ENCODE measurements at regions not wholly inside any gene's neighbourhood (a gene's known extent, or its start where the extent isn't known, plus 50 kb on each side); places are given as distances from the start of the nearest gene placed in this dataset.
"Not testable (repeated sequence)": the region's sequence is repeated elsewhere in the genome, so short reads cannot be mapped to it uniquely, and the experiment has no call there.

DNA sequence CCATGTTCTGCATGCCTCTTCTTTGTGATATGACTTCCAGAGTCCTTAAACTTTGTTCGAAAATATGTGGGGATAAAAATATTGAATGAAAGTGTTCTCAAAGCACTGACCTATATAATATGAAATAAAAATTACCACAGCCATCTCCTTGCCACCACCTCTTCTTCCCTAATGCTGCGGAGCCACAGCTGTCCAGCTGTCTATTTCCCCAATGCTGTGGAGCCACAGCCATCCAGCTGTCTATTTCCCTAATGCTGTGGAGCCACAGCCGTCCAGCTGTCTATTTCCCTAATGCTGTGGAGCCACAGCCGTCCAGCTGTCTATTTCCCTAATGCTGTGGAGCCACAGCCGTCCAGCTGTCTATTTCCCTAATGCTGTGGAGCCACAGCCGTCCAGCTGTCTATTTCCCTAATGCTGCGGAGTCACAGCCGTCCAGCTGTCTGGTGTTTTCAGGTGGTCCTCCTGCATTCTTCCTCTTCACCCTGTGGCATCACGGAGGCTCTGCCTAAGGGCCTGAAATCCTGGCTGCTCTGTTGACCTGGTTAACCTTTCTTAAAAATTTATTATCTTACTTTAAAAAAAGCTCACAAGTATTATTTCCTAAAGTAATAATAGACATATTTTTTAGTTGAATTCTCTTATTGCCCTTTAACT, 266.1 kb upstream of the MEX3C start:
- no peak for DNase-seq

GRCh38 chr18:51478908-51479307, 281.4 kb upstream of the MEX3C start:
- no peak for DNase-seq

GRCh38 chr18:51479736-51480135, 282.3 kb upstream of the MEX3C start:
- no peak for DNase-seq

DNA sequence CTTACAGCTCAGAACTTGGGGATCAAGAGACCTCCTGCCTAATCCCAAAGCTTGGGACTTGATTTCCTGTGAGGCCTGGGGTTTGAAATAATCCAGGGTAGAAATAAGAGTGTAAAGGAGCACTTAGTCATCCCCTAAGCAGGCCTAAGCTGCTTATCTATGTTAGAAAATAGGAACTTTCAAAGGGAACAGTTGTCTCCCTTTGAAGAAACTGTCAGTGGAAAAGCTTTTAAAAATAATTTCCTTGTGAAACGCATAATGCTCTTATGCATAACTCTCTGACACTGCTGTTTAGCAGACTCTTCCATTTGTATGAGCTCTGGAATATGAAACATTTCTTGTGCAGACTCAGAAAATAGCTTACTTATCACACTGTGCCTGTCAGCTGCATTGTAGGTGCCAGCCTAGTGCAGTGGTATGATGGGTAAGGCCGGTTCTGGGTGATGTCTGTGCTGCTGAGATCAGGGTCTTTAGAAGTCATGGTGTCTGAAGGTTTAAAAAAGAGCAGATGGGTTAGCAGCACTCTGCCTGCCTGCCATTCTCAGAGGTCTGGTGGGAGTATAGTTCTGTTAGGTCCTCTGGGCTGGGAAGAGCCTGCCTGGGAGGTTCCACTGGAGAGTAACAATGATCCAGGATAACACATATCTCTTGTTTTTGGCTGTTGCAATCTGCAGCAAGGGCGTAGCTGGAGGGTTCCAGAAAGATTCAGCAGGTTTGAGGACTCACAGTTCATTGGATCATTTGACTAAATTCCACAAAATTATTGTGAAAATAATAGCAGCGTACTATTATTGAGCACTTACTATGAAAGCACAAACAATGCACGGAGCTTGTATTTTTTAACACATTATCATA, 283.2 kb upstream of the MEX3C start:
- DNase-seq, result no peak

GRCh38 chr18:51486735-51487366, 289.4 kb upstream of the MEX3C start:
- DNase-seq, result no peak

GRCh38 chr18:51490417-51490816, 292.9 kb upstream of the MEX3C start:
- DNase-seq, result no peak

- DNase-seq, result no peak
Measured at GRCh38 chr18:51490860-51491259, 293.4 kb upstream of the MEX3C start.

GRCh38 chr18:51491678-51492372, 294.3 kb upstream of the MEX3C start:
- DNase-seq, result no peak

DNA sequence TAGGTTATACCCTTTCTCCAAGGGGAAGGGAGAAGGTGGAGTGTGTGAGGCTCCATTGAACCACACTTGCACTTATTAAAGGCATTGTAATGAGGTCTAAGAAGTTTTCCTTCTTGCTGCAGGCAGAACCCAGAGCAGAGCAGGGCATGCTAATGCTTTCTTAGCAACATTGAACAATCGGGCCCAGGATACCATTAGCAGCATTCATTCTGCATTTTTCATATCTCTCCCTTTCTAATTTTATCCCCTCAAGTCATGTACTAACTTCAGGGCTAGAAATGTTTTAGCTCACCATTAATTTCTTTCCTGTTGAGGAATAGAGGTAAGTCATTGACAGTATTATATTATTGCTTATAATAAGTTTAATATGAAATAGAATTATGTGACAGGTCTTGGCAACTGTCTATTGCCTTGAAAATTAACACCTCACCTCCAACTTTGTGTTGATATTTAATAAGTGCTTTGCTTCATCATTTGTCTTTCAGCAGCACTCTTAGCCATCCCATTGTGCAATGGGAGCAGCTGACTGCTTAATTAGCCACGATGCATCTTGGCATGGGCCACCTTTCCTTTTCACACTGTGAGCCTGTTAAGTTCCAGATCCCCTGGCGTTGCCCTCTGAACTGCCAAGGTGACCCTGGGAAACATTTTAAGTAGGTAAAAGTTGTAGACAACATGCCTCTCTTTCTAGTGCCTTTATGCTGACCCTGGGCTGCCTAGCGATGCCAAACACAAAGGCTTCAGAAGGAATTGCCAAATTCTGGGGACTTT, 300.8 kb upstream of the MEX3C start:
- DNase-seq, result no peak

DNA sequence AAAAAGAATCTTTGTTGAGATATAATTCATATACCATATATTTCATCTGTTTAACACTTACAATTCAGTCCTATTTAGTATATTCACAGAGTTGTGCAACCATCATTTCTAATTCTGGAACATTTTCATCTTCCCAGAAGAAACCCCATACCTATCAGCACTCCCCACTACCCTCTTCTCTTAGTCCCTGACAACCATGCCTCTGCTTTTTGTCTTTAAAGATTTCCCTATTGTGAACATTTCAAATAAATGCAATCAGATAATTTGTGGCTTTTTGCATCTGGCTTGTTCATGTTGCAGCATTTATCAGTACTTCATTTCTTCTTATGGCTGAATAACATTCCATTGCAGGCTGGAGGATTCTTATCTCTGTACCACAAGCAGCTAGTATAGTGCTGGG, 305.9 kb upstream of the MEX3C start:
- no peak for DNase-seq

GRCh38 chr18:51506811-51507210, 309.3 kb upstream of the MEX3C start:
- DNase-seq, result no peak

GRCh38 chr18:51508410-51508809, 310.9 kb upstream of the MEX3C start:
- not testable (repeated sequence) for DNase-seq

- DNase-seq, result no peak
Measured at GRCh38 chr18:51510020-51510419, 312.5 kb upstream of the MEX3C start.

DNA sequence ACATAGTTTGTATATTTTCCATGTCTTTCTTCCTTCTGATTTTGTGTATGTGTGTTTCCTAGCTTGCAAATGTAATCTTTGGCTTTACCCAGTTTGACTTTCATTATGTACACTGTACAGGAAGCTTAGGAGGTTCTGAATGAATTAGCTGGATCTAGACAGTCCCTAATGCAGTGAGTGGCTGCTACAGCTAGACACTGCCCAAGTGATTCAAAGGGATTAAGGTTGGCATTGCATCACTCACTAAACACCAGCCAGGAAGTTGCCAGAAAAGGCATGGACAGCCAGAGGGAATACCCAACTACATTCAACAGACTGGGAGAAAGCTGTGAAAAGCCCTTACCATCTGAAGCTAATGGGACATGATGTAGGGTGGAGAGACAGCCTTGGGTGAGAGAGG, 316.0 kb upstream of the MEX3C start:
- no peak for DNase-seq

GRCh38 chr18:51514128-51514527, 316.6 kb upstream of the MEX3C start:
- no peak for DNase-seq

- DNase-seq, result no peak
Measured at GRCh38 chr18:51516478-51517038, 319.1 kb upstream of the MEX3C start.

GRCh38 chr18:51519571-51519970, 322.1 kb upstream of the MEX3C start:
- no peak for DNase-seq

GRCh38 chr18:51520676-51521180, 323.2 kb upstream of the MEX3C start:
- no peak for DNase-seq

- DNase-seq, result no peak
Measured at GRCh38 chr18:51522338-51522737, 324.9 kb upstream of the MEX3C start.

DNA sequence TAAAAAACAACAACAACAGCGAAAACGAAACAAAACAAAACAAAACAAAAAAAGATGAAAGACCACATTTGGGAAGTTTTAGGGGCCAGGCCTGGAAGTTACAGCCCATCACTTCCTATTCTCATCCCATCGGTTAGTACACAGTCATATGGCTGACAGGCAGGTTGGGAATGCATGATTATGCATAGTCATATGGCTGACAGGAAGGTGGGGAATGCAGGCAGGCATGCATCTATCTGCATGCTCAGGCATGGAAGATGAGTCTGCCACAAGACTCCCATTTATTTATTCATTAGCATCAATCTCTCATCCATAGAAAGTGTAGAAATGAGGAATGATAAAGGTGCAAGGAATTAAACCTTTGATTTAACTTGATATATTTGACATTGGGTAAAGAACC, 325.3 kb upstream of the MEX3C start:
- DNase-seq, result no peak

DNA sequence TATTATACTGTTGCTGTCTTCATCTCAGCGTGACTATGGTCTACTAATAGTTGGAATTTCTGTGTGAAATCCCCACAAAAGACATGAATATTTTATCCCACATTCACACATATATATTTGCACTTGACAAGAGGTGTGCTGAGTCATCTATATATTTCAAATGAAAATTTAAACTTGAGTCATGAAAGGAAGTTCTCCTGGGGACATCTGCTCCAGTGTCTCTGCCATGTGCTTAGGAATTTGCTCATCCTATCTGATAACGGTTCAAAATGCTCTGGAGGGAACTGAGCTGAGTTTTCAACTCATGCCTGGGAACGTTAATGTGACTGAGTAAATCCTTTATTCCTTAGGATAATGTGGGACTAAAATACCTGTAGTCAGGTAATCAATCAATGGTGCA, 326.2 kb upstream of the MEX3C start:
- DNase-seq, result no peak
